ENCODE measurements at regions not wholly inside any gene's neighbourhood (a gene's known extent, or its start where the extent isn't known, plus 50 kb on each side); places are given as distances from the start of the nearest gene placed in this dataset.
"Not testable (repeated sequence)": the region's sequence is repeated elsewhere in the genome, so short reads cannot be mapped to it uniquely, and the experiment has no call there.

DNA sequence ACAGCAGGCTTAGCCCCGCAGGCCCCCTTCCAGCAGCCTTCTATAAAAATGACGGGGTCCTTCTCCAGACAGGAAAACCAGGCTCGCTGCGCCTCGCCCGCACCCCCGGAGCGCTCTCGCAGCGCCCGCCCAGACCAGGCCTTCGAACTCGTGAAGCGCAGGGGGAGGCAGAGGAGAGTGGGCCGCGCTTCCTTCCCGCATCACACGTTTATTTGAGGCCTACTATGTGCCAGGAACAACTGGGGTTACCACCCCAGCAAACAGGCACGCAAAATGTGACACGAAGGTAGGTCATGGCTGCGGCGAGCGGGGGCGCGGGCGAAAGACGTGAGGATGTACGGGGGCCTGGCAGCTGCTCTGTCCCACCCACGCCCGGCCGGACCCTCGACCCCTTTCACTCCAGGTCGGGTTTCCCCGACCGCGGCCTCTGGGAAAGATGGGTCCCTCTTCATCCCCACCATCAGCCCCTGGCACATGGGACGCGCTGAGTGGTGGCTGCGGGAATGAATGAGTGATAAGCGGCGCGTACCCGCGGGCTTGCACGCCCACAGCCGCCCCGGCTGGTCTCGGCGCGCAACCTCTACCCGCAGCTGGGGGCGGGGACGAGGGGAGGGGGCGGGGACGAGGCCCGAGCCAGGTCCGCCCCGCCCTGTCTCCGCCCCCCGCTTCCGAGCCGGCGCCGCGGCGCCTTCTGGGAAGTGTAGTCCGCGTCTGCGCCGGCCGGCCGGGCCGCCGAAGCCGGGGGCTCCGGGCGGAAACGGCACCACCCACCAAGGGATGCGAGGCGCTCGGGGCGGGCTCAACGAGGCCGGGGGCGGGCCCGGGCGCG lies 59.1 kb downstream of the ZNF467 start:
- DNase-seq = peak; percentile 65

DNA sequence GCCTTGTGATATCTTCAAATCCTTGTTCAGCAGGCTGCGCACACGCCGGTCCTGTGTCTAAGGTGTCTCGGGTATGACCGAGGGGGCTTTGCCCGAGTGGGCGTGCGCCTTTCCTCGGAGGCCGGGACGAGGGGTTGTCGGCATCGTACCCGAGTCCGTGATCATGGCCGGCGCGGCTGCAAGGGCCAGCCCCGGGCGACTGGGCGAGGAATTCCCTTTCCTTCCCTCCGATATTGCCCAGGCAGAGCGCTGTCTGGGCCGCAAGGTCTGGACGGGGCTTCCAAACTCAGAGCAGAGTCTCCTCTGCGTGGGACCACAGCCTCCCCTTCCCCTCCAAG lies 59.7 kb downstream of the ZNF467 start:
- DNase-seq = no peak

DNA sequence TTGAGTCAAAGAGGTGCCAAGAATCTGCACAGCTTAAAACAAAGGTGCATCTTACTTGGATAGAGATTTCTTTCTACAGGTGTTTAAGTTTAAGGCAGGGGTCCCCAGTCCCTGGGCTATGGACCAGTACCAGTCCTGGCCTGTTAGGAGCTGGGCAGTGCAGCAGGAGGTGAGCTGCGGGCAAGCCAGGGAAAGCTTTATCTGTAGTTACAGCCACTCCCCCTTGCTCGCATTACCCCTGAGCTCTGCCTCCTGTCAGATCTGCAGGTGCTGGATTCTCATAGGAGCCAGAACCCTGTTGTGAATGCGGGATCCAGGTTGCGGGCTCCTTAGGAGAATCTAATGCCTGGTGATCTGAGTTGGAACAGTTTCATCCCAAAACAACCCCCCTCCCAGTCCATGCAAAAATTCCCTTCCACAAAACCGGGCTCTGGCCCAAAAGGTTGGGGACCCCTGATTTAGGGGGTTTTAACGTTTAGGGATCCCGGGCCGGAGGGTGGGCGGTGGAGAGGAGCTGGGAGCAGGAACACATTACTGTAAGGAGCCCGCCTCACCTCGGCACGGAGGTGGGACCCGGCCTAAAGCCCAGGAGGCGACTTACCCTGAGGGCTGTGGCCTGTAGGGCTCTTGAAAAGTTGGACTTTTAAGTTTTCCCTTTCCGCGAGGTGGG lies 60.2 kb downstream of the ZNF467 start:
- no peak for DNase-seq

DNA sequence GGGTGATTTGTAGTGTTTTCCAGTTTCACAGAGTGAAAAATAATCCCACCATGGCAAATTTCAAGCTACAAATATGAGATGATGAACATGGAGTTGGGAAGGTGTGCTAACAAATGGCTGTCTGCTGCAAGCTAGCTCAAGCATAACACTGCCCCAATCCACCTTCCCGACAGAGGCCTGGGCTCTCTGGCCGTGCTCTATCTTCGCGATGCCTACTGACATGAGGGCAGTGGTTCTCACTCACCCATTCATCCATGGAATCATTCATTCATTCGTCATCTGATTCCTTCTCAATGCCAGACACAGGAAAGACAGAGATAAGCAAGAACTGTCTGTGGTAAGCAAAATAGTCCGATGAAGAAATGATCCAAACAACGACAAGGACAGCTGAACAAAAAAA lies 65.4 kb downstream of the ZNF467 start:
- no peak for DNase-seq

DNA sequence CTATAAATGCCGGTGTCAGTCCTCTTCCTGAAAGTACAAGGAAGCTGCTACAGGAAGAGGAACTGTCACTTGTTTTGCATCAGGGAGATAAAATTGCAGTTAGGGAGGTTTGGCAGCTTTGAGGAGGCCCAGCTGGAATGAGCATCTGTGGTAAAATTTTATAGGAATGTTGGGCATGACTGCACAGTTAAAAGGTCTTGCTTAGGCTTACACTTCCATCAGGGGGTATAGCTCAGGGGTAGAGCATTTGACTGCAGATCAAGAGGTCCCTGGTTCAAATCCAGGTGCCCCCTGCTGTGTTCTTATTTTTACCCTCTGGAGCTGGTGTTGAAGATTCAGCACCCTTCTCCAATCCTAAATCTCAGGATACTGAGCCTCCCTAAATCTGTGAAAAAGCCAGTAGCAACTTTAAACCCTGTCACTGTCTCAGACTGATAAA lies 65.9 kb downstream of the ZNF467 start:
- peak; percentile 10 for DNase-seq

DNA sequence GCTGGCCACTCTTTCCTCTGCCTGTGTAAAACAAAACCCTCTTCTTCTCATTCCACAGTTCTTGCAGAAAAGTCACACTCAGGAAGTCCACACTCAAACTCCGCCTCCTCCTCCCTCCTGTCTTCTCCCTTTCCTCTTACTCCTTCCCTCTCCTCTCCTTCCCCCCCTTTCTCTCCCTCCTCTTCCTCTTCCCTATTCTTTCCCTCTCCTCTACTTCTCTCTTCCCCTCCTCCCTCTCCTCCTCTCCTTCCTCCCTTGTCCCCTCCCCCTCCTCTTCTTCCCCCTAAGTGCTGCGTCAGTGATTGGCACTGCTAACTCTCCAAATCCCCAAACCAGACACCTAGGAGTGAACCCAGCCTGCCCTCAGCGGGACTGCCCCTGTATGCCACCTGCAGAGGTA lies 67.0 kb downstream of the ZNF467 start:
- no peak for DNase-seq

DNA sequence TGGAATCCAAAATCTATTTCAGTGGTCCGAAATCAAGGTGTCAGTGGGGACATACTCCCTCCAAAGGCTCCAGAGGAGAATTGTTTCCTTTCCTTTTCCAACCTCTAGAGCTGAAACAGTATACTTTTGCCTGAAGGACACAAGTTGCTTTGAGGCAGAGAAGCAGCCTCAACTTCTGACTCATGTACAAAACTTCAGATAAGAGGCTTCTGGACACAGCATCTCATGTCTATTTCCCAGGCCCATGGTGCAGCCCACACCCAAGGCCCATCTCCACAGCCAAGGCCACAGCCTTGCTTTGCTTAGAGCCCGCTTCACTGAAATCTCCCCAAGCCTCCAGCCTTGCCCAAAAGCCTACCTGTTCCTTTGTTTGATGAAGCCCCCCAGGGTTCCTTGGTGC lies 68.9 kb downstream of the ZNF467 start:
- DNase-seq = no peak

DNA sequence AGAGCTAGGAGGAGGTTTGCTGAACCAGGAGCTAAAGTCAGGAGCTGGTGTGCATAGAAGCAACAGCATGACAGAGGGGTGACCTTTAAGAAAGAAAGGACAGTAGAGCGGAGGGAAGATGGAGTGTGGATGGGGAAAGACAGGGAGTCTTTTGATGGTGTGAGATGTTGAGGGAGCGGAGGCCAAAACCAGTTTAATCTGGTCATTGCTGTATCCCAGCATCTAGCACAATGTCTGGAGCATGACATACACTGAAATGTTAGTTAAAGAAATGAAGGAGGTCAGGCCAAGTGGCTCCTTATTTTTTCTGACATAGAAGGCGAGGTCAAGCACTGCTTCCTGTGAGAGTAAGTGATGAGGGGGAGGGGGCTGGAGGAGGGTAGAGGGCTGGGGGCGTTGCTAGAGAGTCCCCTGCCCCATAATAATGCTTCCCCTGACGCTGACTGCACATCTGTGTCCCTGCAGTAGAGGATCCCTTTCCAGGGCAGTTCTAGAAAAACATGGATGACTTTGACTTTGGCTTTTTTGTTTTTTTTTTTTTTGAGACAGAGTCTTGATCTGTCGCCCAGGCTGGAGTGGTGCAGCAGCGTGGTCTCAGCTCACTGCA lies 70.2 kb downstream of the ZNF467 start:
- no peak for DNase-seq

DNA sequence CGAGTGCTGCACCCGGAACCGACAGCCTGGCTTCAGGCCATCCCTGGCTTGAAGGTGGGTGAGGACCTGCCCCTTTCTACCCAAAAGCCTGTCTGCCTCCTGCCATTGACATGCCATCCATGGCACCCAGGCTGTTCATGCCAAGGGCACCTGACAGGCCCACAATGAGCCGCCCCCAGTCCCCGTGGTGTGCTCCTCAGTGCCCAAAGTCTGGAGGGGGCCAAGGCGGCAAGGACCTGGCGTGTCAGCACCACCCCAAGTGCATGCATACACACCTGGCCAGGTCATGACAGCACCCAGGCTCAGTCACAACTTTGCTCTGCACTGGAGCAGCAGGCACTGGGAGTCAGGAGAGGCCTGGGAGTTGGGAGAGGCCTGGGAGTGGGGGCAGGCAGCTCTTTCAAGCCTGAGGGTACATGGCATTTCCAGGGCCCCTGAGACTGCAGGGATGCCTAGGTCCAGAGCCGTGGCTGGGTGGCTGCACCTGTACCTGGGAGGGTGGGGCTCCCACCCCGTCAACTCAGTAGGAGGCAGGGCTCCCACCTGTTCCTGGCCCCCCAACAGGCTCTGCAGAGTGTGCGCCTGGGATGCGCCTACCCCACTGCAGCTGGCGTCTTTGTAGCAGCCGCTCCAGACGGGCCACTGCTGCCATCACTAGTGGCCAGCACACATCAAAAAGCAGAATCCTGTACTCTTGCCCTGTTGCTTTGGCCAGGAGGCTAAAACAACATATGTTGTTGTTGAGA lies 71.7 kb downstream of the ZNF467 start:
- DNase-seq = no peak

DNA sequence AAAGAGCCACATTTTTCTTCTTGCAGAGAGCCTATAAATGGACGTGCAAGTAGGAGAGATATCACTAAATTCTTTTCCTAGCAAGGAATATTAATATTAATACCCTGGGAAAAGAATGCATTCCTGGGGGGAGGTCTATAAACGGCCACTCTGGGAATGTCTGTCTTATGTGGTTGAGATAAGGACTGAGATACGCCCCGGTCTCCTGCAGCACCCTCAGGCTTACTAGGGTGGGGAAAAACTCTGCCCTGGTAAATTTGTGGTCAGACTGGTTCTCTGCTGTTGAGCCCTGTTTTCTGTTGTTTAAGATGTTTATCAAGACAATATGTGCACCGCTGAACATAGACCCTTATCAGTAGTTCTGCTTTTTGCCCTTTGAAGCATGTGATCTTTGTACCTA lies 75.6 kb downstream of the ZNF467 start:
- DNase-seq = not testable (repeated sequence)

DNA sequence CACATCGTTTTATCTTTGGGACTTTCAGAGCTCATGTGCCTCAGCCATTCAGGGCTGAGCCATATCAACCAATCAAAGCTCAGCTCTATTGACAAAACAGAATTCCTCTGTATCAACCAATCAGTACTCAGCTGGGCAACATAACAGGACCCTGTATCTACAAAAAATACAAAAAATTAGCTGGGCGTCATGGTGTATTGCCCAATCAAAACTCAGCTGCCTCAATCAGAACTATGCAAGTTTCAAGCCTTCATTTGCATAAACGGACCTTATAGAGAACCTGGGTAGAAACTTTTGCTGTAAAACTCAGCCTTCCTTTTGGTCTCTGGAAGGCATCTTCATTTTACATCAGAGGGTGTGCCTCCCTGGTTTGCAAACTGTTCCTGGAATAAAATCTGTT lies 77.1 kb downstream of the ZNF467 start:
- DNase-seq = no peak

DNA sequence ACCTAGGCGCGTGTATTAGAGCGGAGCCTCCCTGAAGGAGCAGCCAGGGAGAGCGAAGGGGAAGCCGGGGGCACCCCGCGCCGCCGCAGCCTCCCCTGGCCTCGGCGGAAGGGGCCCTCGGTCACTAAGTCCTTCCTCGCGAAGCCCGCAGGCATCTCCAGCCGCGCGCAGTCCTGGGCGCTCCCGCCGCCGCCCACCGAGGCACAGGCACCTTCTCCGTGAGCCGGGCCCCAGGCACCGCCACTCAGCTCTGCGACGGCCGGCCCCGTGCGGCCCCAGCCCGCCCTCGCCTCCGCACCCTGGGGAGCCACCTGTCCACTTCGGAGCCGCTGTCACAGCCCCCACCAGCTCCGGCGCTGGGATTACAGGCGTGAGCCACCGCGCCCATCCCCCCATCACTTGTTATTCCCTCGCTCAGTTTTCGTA lies 80.8 kb downstream of the ZNF467 start:
- no peak for DNase-seq

DNA sequence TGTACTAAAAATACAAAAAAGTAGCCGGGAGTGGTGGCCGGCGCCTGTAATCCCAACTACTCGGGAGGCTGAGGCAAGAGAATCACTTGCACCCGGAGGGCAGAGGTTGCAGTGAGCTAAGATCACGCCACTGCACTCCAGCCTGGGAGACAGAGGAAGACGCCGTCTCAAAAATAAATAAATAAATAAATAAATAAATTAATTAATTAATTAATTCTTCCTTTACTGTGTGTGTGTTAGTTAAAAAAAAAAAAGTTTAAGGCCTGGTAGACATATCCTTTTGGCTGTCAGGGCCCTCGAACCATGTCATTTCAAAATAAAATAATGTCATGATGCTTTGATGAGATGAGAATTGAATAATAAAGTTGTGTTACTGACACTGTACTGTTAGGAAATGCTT lies 81.3 kb downstream of the ZNF467 start:
- no peak for DNase-seq

DNA sequence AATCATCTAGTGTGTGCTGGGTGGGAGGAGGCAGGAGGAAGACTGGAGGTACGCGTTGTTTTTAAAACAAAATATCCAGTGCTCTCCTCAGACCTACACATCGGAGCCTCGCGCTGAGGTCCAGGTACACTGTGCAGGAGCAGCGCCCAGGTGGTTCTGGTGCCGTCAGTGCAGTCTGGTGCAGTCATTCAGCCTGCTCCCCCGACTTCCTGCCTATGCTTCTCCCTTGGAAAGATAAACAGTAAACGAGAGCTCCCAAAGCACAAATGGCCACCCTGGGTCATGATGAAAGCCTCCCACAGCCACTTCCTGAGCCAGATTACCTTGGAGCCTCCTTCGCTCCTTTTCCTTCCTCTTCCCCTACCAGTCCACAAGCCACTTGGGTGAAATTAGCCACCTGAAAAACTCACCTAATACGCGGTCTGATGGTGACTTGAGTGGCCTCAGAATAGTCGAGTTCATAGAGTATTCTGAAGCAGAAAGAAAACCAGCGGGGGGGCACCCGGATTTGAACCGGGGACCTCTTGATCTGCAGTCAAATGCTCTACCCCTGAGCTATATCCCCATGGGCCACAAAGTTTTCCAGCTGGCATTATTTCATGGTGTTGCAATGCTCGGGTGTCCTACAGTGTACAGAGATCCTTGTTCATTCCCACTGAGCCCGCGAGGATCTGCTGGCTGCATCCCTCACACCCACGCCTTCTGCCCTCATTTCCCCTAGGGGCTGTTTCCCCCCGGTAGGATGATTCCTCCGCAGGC lies 82.5 kb downstream of the ZNF467 start:
- DNase-seq = peak; percentile 85

DNA sequence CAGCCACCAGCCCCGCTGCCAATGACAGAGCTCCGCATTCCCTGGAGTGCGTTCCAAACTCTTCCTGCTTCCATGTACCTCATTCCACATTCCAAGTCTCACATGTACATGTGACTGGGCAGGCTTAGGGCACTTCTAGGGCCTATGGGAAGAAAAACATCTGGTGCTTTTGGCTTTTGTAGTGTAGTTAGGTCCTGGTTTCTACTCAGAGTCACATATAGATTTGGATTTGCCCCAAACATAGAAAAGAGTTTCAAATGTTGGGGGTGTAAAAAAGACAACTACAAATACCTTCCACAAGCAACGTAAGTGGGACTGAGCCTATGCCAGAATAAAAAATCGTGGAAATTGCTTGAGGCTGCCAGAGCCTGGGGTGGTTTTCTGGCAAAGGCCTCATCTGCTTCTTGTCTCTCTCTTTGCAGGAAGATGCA lies 84.1 kb downstream of the ZNF467 start:
- DNase-seq = no peak

DNA sequence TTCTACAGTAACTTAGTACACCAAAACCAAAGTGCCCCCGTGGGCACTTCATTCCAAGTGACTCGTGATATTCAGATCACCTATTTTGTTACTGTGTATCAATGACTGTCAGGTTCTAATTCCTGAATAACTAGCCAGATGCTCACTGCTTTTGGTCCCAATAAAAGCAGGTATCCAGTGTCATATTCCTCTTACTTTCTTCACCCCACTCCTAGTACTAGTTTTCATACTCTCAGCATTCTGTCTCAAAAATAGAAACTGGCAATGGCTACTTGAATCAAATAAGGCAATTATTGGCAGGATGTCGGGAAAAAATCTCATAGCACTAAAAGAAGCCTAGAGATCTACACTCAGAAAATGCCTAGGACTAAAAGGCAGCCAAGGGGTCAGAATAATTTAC lies 84.6 kb downstream of the ZNF467 start:
- DNase-seq = no peak

DNA sequence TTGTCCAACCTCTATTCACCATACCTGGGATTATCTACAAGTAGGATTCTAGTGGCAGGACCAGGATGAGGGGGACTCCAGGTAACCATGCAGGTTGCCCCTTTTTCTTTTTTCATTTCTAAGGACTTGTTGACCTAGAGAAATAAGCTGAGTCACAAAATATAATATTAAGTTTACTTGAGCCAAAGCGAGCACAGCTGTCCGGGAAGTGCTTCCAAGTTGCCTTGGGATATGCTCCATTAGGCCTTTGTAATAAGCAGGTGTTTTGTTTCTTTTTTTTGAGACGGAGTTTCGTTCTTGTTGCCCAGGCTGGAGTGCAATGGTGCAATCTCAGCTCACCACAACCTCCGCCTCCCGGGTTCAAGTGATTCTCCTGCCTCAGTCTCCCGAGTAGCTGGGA lies 85.6 kb downstream of the ZNF467 start:
- DNase-seq = not testable (repeated sequence)

DNA sequence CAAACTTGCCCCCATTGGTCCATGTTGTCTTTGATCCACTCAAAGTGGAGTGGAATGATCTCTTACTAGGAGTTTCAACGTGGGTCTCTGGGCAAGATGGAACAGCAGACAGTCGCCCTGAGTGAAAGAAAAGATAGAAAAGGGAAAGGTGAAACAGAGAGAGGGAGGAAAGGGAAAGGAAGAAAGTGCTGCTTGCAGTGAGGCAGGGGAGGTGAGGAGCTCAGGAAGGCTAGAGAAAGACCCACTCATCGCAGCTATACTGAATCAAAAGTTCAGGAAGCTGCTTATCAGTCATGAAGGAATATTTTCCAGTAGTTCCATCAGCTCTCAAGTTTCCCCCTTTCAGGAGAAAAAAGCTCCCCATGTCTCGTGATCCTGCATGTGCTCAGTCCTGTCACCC lies 86.9 kb downstream of the ZNF467 start:
- DNase-seq = no peak

DNA sequence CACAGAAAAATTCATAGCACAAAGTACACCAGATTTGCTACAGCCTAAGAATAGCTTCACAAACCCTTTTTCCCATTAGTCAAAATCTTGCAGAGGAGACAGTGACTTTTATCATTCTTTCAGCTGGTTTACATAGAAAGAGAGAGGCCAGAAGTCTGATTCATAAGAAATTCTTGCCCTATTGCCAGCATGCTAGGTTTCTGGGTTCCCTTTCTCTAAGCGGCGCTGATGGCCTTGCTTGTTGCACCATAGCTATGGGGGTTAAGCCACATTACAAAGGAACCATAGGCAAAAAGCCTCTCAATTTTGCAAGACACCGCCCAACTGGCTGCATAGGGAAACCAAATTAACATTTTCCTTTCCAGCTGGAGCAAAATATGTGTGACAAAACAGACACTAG lies 87.4 kb downstream of the ZNF467 start:
- DNase-seq = no peak

DNA sequence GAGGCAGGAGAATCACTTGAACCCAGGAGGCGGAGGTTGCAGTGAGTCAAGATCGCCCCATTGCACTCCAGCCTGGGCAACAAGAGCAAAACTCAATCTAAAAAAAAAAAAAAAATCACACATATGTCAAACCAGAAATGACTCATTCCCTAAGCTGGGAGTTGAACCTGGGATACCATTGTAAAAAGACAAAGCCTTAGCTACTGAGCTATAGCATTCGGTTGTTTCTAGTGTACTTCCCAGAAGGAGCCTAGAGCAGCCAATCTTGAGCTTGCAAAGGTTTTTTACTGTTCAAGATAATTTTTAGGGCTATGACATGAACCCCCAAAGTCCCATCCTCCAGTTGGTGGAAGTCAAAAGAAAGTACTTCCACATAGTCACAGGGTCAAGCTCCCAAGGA lies 87.9 kb downstream of the ZNF467 start:
- DNase-seq = no peak

DNA sequence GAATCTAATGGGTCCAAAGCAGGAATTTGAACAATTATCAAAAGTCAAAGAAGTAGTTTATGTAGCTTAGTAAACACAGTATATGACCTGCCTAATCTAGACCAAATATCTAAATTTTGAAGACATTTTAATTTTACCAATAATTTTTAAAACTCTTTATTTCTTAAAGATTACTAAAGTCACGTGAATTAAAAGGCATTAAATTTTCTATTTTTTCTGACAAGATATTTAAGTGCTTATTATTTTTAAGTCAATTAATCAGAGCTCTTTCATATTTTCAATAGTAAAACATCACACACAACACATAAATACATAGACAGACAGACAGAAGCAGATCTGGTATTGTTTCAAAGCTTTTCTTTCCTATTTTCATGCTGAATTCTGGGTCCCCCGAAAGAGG lies 89.5 kb downstream of the ZNF467 start:
- no peak for DNase-seq

DNA sequence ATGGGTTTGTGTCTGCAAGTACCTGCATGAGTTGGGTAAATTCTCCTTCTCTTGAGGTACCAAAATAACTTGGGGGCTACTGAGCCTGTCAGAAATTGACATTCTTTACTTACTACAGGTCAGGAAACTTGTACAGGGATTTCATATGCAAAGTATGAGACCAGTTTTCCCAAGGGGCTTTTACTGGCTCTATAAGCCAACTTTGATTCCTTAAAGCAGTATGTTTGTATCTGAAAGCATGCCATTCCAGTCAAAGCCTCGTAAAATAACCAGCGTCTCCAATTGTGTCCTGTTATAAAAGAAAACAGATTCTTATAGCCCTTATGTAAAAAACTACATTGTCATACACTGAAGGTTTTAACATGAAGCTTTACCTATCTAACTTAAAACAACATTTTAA lies 90.2 kb downstream of the ZNF467 start:
- DNase-seq = no peak

DNA sequence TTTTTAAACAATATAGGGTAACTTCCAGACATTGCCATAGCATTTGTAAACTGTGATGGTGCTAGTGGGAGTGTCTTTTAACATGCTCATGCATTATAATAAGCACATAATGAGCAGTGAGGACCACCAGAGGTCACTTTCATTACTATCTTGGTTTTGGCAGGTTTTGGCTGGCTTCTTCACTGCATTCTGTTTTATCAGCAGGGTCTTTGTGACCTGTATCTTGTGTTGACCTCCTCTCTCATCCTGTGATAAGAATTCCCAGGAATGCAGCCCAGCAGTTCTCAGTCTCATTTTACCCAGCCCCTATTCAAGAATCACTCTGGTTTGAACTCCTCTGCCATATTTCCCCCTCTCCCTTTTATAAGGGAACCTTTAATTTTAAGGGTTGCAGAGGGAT lies 91.3 kb downstream of the ZNF467 start:
- DNase-seq = no peak

All from kidney glomerular epithelial cell (primary cell).